ENCODE measurements at regions not wholly inside any gene's neighbourhood (a gene's known extent, or its start where the extent isn't known, plus 50 kb on each side); places are given as distances from the start of the nearest gene placed in this dataset.
A peak's percentile ranks its signal among the peaks of the same experiment; 100 is the strongest.

GRCh38 chrX:124476562-124476961, 130.2 kb downstream of the SH2D1A start:
- no peak for TF ChIP-seq POLR2AphosphoS5 (IDR thresholded peaks at IDR 0.05; ENCODE audit: low read depth, low read length)
- no peak for TF ChIP-seq POLR2A (IDR thresholded peaks at IDR 0.05; ENCODE audit: low read depth, low read length)
- TF ChIP-seq TAF1 (IDR thresholded peaks at IDR 0.05; ENCODE audit: low read depth, low read length), result no peak
- TF ChIP-seq SPI1 (IDR thresholded peaks at IDR 0.05; ENCODE audit: low read depth, low read length), result no peak
- no peak for TF ChIP-seq PAX5 (IDR thresholded peaks at IDR 0.05; ENCODE audit: insufficient read depth, low read length, severe bottlenecking)
- no peak for TF ChIP-seq POU2F2 (IDR thresholded peaks at IDR 0.05; ENCODE audit: low read depth, low read length)
- FAIRE-seq (no peak), DNase-seq (ENCODE audit: insufficient read length, low spot score) (no peak)

GRCh38 chrX:124478046-124478445, 131.7 kb downstream of the SH2D1A start:
- FAIRE-seq, result no peak
- no peak for DNase-seq (ENCODE audit: insufficient read length, low spot score)
- no peak for TF ChIP-seq POLR2A (IDR thresholded peaks at IDR 0.05; ENCODE audit: low read depth, low read length)
- no peak for TF ChIP-seq POU2F2 (IDR thresholded peaks at IDR 0.05; ENCODE audit: low read depth, low read length)
- TF ChIP-seq POLR2AphosphoS5 (IDR thresholded peaks at IDR 0.05; ENCODE audit: low read depth, low read length), result no peak
- no peak for TF ChIP-seq PAX5 (IDR thresholded peaks at IDR 0.05; ENCODE audit: insufficient read depth, low read length, severe bottlenecking)
- TF ChIP-seq SPI1 (IDR thresholded peaks at IDR 0.05; ENCODE audit: low read depth, low read length), result no peak
- no peak for TF ChIP-seq TAF1 (IDR thresholded peaks at IDR 0.05; ENCODE audit: low read depth, low read length)

GRCh38 chrX:124488412-124489161, 142.2 kb downstream of the SH2D1A start:
- DNase-seq (ENCODE audit: insufficient read length, low spot score) (no peak), FAIRE-seq (peak; percentile 31)
- TF ChIP-seq PAX5 (IDR thresholded peaks at IDR 0.05; ENCODE audit: insufficient read depth, low read length, severe bottlenecking) (peak; percentile 51), TAF1 (IDR thresholded peaks at IDR 0.05; ENCODE audit: low read depth, low read length) (no peak), SPI1 (IDR thresholded peaks at IDR 0.05; ENCODE audit: low read depth, low read length) (peak; percentile 70)

- TF ChIP-seq TAF1 (IDR thresholded peaks at IDR 0.05; ENCODE audit: low read depth, low read length), result no peak
- no peak for TF ChIP-seq SPI1 (IDR thresholded peaks at IDR 0.05; ENCODE audit: low read depth, low read length)
- no peak for TF ChIP-seq PAX5 (IDR thresholded peaks at IDR 0.05; ENCODE audit: insufficient read depth, low read length, severe bottlenecking)
- no peak for TF ChIP-seq POLR2AphosphoS5 (IDR thresholded peaks at IDR 0.05; ENCODE audit: low read depth, low read length)
- FAIRE-seq, result no peak
- no peak for DNase-seq (ENCODE audit: insufficient read length, low spot score)
These were observed 147.6 kb downstream of the SH2D1A start for GRCh38 chrX:124493984-124494383.

GRCh38 chrX:124497386-124497785, 151.0 kb downstream of the SH2D1A start:
- no peak for FAIRE-seq

GRCh38 chrX:124501586-124501985, 155.2 kb downstream of the SH2D1A start:
- no peak for TF ChIP-seq POU2F2 (IDR thresholded peaks at IDR 0.05; ENCODE audit: low read depth, low read length)
- no peak for TF ChIP-seq TAF1 (IDR thresholded peaks at IDR 0.05; ENCODE audit: low read depth, low read length)
- no peak for TF ChIP-seq POLR2AphosphoS5 (IDR thresholded peaks at IDR 0.05; ENCODE audit: low read depth, low read length)
- TF ChIP-seq SPI1 (IDR thresholded peaks at IDR 0.05; ENCODE audit: low read depth, low read length), result no peak
- no peak for TF ChIP-seq PAX5 (IDR thresholded peaks at IDR 0.05; ENCODE audit: insufficient read depth, low read length, severe bottlenecking)
- no peak for TF ChIP-seq POLR2A (IDR thresholded peaks at IDR 0.05; ENCODE audit: low read depth, low read length)
- FAIRE-seq (no peak), DNase-seq (ENCODE audit: insufficient read length, low spot score) (no peak)

More at GRCh38 chrX:124497386-124497785, 151.0 kb downstream of the SH2D1A start:
- TF ChIP-seq POU2F2 (IDR thresholded peaks at IDR 0.05; ENCODE audit: low read depth, low read length) (no peak), POLR2A (IDR thresholded peaks at IDR 0.05; ENCODE audit: low read depth, low read length) (no peak), POLR2AphosphoS5 (IDR thresholded peaks at IDR 0.05; ENCODE audit: low read depth, low read length) (no peak), PAX5 (IDR thresholded peaks at IDR 0.05; ENCODE audit: insufficient read depth, low read length, severe bottlenecking) (no peak), TAF1 (IDR thresholded peaks at IDR 0.05; ENCODE audit: low read depth, low read length) (no peak), SPI1 (IDR thresholded peaks at IDR 0.05; ENCODE audit: low read depth, low read length) (no peak)
- no peak for DNase-seq (ENCODE audit: insufficient read length, low spot score)

- DNase-seq (ENCODE audit: insufficient read length, low spot score) (no peak), FAIRE-seq (no peak)
- TF ChIP-seq POLR2A (IDR thresholded peaks at IDR 0.05; ENCODE audit: low read depth, low read length) (no peak), POLR2AphosphoS5 (IDR thresholded peaks at IDR 0.05; ENCODE audit: low read depth, low read length) (no peak), TAF1 (IDR thresholded peaks at IDR 0.05; ENCODE audit: low read depth, low read length) (no peak)
These were observed 155.8 kb downstream of the SH2D1A start for GRCh38 chrX:124502166-124502565.

GRCh38 chrX:124502599-124502998, 156.2 kb downstream of the SH2D1A start:
- DNase-seq (ENCODE audit: insufficient read length, low spot score) (no peak), FAIRE-seq (no peak)
- TF ChIP-seq POU2F2 (IDR thresholded peaks at IDR 0.05; ENCODE audit: low read depth, low read length) (no peak), PAX5 (IDR thresholded peaks at IDR 0.05; ENCODE audit: insufficient read depth, low read length, severe bottlenecking) (no peak)

GRCh38 chrX:124504111-124504983, 158.0 kb downstream of the SH2D1A start:
- peak; percentile 5 for FAIRE-seq
- no peak for DNase-seq (ENCODE audit: insufficient read length, low spot score)
- no peak for TF ChIP-seq PAX5 (IDR thresholded peaks at IDR 0.05; ENCODE audit: insufficient read depth, low read length, severe bottlenecking)
- TF ChIP-seq SPI1 (IDR thresholded peaks at IDR 0.05; ENCODE audit: low read depth, low read length), result no peak
- TF ChIP-seq POLR2A (IDR thresholded peaks at IDR 0.05; ENCODE audit: low read depth, low read length), result no peak
- TF ChIP-seq POU2F2 (IDR thresholded peaks at IDR 0.05; ENCODE audit: low read depth, low read length), result no peak
- TF ChIP-seq TAF1 (IDR thresholded peaks at IDR 0.05; ENCODE audit: low read depth, low read length), result no peak
- no peak for TF ChIP-seq POLR2AphosphoS5 (IDR thresholded peaks at IDR 0.05; ENCODE audit: low read depth, low read length)

Data from GM12891 (cell line).